Neural progenitor cell (in vitro differentiated cells): ENCODE measurements at regions not wholly inside any gene's neighbourhood (a gene's known extent, or its start where the extent isn't known, plus 50 kb on each side); places are given as distances from the start of the nearest gene placed in this dataset.
"Not testable (repeated sequence)": the region's sequence is repeated elsewhere in the genome, so short reads cannot be mapped to it uniquely, and the experiment has no call there.

ENCODE experiments used
- DNase-seq: peaks from one replicate; pipeline ENCODE4 v3.0.0-alpha.2; 2016; ENCODE audit warnings: low spot score
- H2AFZ ChIP-seq: fragments of 200-600 bp; sonication (generic); replicated peaks from 2 replicates; pipeline ENCODE4 v1.6.1; 2016; ENCODE audit warnings: antibody characterized with exemption
- H3F3A ChIP-seq: fragments of 200-600 bp; sonication (generic); 2 replicates; pipeline ENCODE4 v1.6.1; 2016; ENCODE audit warnings: antibody characterized with exemption, low read depth
- H3K27ac ChIP-seq: fragments of 200-600 bp; sonication (generic); 2 replicates; pipeline ENCODE4 v1.5.1; 2016; ENCODE audit warnings: mild to moderate bottlenecking
- H3K27me3 ChIP-seq: fragments of 200-600 bp; sonication (generic); 2 replicates; pipeline ENCODE4 v1.6.1; 2016; ENCODE audit warnings: mild to moderate bottlenecking, moderate library complexity
- H3K36me3 ChIP-seq: fragments of 200-600 bp; sonication (generic); 2 replicates; pipeline ENCODE4 v1.5.1; 2016
- H3K4me1 ChIP-seq: fragments of 200-600 bp; sonication (generic); 2 replicates; pipeline ENCODE4 v1.6.1; 2016; ENCODE audit warnings: mixed run types
- H3K4me2 ChIP-seq: fragments of 200-600 bp; sonication (generic); 2 replicates; pipeline ENCODE4 v1.6.1; 2016
- H3K4me3 ChIP-seq: fragments of 200-600 bp; sonication (generic); 2 replicates; pipeline ENCODE4 v1.5.1; 2016
- H3K79me2 ChIP-seq: fragments of 200-600 bp; sonication (generic); 2 replicates; pipeline ENCODE4 v1.6.1; 2016; ENCODE audit warnings: low read depth
- H3K9ac ChIP-seq: fragments of 200-600 bp; sonication (generic); 2 replicates; pipeline ENCODE4 v1.6.1; 2016
- H3K9me3 ChIP-seq: fragments of 200-600 bp; sonication (generic); 2 replicates; pipeline ENCODE4 v1.5.1; 2016; ENCODE audit warnings: low read depth
- H4K20me1 ChIP-seq: fragments of 200-600 bp; sonication (generic); 2 replicates; pipeline ENCODE4 v1.6.1; 2016; ENCODE audit warnings: low read depth
- H3K27ac Mint-ChIP-seq: 3 replicates; pipeline ENCODE4 v1.8.0; 2021; ENCODE audit warnings: mixed read lengths
- H3K27me3 Mint-ChIP-seq: 2 replicates; pipeline ENCODE4 v1.8.0; 2022; ENCODE audit warnings: low read depth, mild to moderate bottlenecking, inconsistent platforms, moderate library complexity, mixed read lengths; ENCODE audit not compliant: insufficient read depth
- H3K36me3 Mint-ChIP-seq: 3 replicates; pipeline ENCODE4 v1.8.0; 2021; ENCODE audit warnings: mixed read lengths
- H3K4me1 Mint-ChIP-seq: 3 replicates; pipeline ENCODE4 v1.8.0; 2021; ENCODE audit warnings: mixed read lengths
- H3K4me3 Mint-ChIP-seq: 3 replicates; pipeline ENCODE4 v1.8.0; 2021; ENCODE audit warnings: mild to moderate bottlenecking, moderate library complexity, mixed read lengths
- H3K9me3 Mint-ChIP-seq: 3 replicates; pipeline ENCODE4 v1.8.0; 2020; ENCODE audit warnings: mixed read lengths
- EZH2 ChIP-seq: fragments of 200-600 bp; sonication (generic); IDR thresholded peaks from 2 replicates; pipeline ENCODE4 v1.6.1; 2017; ENCODE audit warnings: antibody characterized with exemption, mild to moderate bottlenecking, moderate library complexity
- EZH2phosphoT487 ChIP-seq: fragments of 200-600 bp; sonication (generic); IDR thresholded peaks from 2 replicates; pipeline ENCODE4 v1.6.1; 2017; ENCODE audit warnings: antibody characterized with exemption
- TF ChIP-seq, protein P1 (sequence below): fragments of 200-600 bp; sonication (generic); IDR thresholded peaks from 2 replicates; pipeline ENCODE4 v1.5.1; 2017; ENCODE audit warnings: antibody characterized with exemption, mild to moderate bottlenecking

DNA sequence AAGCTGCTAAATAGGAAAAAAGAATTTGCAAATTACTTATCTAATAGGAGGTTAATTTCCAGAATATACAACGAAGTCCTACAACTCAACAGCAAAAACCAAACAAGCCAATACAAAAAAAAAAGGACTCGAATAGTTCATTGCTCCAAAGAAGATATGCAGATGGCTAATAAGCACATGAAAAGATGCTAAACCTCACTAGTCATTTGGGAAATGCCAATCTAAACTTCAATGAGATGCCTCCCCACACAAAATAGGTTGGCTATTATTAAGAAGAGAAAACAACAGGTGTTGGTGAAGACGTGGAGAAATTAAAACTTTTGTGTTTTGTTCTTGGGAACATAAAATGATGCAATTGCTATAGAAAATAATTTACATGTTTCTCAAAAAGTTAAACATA, 1634.4 kb upstream of the DDX18 start:
- H3K9me3 Mint-ChIP-seq = no peaks in the 10 kb centered on the region
- H4K20me1 ChIP-seq = no peaks in the 10 kb centered on the region
- no peak overlapping the region for H3K9ac ChIP-seq
- H3K36me3 Mint-ChIP-seq = no peaks in the 10 kb centered on the region
- H3K36me3 ChIP-seq = no peaks in the 10 kb centered on the region
- H3F3A ChIP-seq = no peaks in the 10 kb centered on the region
- H3K9me3 ChIP-seq = no peaks in the 10 kb centered on the region
- H3K79me2 ChIP-seq = no peaks in the 10 kb centered on the region
- no peak overlapping the region for H3K27ac Mint-ChIP-seq
- H3K4me2 ChIP-seq = no peak overlapping the region
- no peak overlapping the region for H3K27ac ChIP-seq
- H3K27me3 ChIP-seq = no peaks in the 10 kb centered on the region
- no peak for DNase-seq
- H2AFZ ChIP-seq = no peak overlapping the region
- no peak overlapping the region for H3K4me3 Mint-ChIP-seq
- H3K4me3 ChIP-seq = no peak overlapping the region
- TF ChIP-seq, protein P1, sequence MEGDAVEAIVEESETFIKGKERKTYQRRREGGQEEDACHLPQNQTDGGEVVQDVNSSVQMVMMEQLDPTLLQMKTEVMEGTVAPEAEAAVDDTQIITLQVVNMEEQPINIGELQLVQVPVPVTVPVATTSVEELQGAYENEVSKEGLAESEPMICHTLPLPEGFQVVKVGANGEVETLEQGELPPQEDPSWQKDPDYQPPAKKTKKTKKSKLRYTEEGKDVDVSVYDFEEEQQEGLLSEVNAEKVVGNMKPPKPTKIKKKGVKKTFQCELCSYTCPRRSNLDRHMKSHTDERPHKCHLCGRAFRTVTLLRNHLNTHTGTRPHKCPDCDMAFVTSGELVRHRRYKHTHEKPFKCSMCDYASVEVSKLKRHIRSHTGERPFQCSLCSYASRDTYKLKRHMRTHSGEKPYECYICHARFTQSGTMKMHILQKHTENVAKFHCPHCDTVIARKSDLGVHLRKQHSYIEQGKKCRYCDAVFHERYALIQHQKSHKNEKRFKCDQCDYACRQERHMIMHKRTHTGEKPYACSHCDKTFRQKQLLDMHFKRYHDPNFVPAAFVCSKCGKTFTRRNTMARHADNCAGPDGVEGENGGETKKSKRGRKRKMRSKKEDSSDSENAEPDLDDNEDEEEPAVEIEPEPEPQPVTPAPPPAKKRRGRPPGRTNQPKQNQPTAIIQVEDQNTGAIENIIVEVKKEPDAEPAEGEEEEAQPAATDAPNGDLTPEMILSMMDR = no peak
- no peak for TF ChIP-seq EZH2
- no peak for TF ChIP-seq EZH2phosphoT487
- H3K4me1 ChIP-seq = no peaks in the 10 kb centered on the region
- H3K4me1 Mint-ChIP-seq = no peaks in the 10 kb centered on the region
- H3K27me3 Mint-ChIP-seq = no peaks in the 10 kb centered on the region

DNA sequence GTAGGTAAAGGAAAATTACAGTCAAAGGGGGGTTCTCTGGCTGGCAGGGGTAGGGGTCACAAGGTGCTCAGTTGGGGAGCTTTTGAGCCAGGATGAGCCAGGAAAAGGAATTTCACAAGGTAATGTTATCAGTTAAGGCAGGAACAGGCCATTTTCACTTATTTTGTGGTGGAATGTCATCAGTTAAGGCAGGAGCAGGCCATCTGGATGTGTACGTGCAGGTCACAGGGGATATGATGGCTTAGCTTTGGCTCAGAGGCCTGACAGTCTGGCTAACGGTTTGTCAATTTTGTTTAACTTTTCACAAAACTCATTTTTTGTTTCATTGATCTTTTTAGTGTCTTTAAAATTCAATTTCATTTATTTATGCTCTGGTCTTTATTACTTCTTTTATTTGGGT, 1623.8 kb upstream of the DDX18 start:
- not testable (repeated sequence) for H4K20me1 ChIP-seq, H3K27me3 Mint-ChIP-seq, H3K27me3 ChIP-seq, H3K4me1 Mint-ChIP-seq, H3K4me1 ChIP-seq, H3K4me2 ChIP-seq, H3K79me2 ChIP-seq, H3K36me3 ChIP-seq, H3K9ac ChIP-seq, H3F3A ChIP-seq, DNase-seq, H3K9me3 ChIP-seq, H2AFZ ChIP-seq, H3K36me3 Mint-ChIP-seq, H3K4me3 ChIP-seq, H3K4me3 Mint-ChIP-seq, H3K27ac Mint-ChIP-seq, H3K27ac ChIP-seq
- peaks cover 17% of the 10 kb centered on the region for H3K9me3 Mint-ChIP-seq

DNA sequence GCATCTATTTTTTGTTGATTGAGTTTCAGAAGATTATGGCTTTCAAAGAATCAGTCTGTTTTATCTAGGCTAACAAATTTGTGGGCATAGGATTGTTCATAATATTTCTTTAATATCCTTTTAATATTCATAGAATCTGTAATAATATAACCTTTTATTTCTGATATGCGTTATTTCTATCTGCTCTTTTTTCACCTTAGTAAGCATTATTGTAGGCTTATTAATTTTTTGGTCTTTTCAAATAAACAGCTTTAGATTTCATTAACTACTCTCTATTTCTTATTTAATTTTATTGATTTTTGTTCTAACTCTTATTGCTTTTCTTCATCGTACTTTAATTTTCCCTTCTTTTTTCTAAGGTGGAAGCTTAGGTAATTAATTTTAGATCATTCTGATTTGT, 1614.4 kb upstream of the DDX18 start:
- Histone ChIP-seq H3K27ac (no peak overlapping the region), H4K20me1 (no peaks in the 10 kb centered on the region)
- peaks cover 3% of the 10 kb centered on the region for H3K9me3 Mint-ChIP-seq

DNA sequence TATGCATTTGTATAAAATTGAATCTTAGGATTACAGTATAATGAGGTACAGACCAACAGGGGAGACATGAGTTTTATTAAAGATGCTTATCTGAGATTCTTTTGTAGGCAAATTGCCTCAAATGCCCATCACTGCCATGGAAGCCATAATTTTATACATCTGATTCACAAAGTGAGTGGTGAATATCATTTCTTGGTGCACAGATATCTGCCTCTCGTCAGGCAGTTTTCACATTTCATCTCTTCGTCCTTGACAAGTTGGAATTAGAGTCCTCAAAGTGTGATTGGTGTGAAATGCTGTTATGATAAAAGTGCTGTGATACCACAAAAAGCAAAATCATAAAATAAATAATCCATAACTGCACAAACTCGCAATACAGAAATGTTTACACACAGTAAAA, 1602.8 kb upstream of the DDX18 start:
- no peak overlapping the region for H3K4me3 Mint-ChIP-seq
- H3K9ac ChIP-seq = no peak overlapping the region
- no peaks in the 10 kb centered on the region for H3F3A ChIP-seq
- no peak for DNase-seq
- H3K9me3 Mint-ChIP-seq = no peaks in the 10 kb centered on the region
- no peaks in the 10 kb centered on the region for H3K79me2 ChIP-seq
- H3K27me3 ChIP-seq = no peaks in the 10 kb centered on the region
- H3K27ac ChIP-seq = no peak overlapping the region
- H3K36me3 ChIP-seq = no peaks in the 10 kb centered on the region
- H3K36me3 Mint-ChIP-seq = no peaks in the 10 kb centered on the region
- H3K4me1 ChIP-seq = no peaks in the 10 kb centered on the region
- H3K4me1 Mint-ChIP-seq = no peaks in the 10 kb centered on the region
- no peak overlapping the region for H3K4me2 ChIP-seq
- no peaks in the 10 kb centered on the region for H3K27me3 Mint-ChIP-seq
- H3K27ac Mint-ChIP-seq = no peak overlapping the region
- no peak overlapping the region for H3K4me3 ChIP-seq
- no peaks in the 10 kb centered on the region for H3K9me3 ChIP-seq
- TF ChIP-seq EZH2 = no peak
- no peak for TF ChIP-seq EZH2phosphoT487
- TF ChIP-seq, protein P1 = no peak
- H2AFZ ChIP-seq = no peak overlapping the region
- no peaks in the 10 kb centered on the region for H4K20me1 ChIP-seq

More for the DNA sequence above, 1614.4 kb upstream of the DDX18 start:
- Mint-ChIP-seq H3K27me3 (no peaks in the 10 kb centered on the region), H3K27ac (no peak overlapping the region), H3K4me3 (no peak overlapping the region), H3K36me3 (no peaks in the 10 kb centered on the region), H3K4me1 (no peaks in the 10 kb centered on the region)
- H3K36me3 ChIP-seq = no peaks in the 10 kb centered on the region
- no peak overlapping the region for H2AFZ ChIP-seq
- H3K27me3 ChIP-seq = no peaks in the 10 kb centered on the region
- no peaks in the 10 kb centered on the region for H3K4me1 ChIP-seq
- DNase-seq = no peak
- H3F3A ChIP-seq = no peaks in the 10 kb centered on the region
- TF ChIP-seq EZH2phosphoT487 (no peak), EZH2 (no peak)
- TF ChIP-seq, protein P1 = no peak
- H3K9me3 ChIP-seq = no peaks in the 10 kb centered on the region
- no peak overlapping the region for H3K4me3 ChIP-seq
- H3K79me2 ChIP-seq = no peaks in the 10 kb centered on the region
- H3K4me2 ChIP-seq = no peak overlapping the region
- H3K9ac ChIP-seq = no peak overlapping the region
